GM20431 (cell line): ENCODE measurements at regions not wholly inside any gene's neighbourhood (a gene's known extent, or its start where the extent isn't known, plus 50 kb on each side); places are given as distances from the start of the nearest gene placed in this dataset.
"Not testable (repeated sequence)": the region's sequence is repeated elsewhere in the genome, so short reads cannot be mapped to it uniquely, and the experiment has no call there.

ENCODE experiments used
- in situ Hi-C: fragments of 300-500 bp; cut with MseI, MboI; formaldehyde crosslinking; loops from one replicate; pipeline ENCODE4 v1.15.0; 2020; ENCODE audit warnings: low sequenced_read_pairs; ENCODE audit not compliant: unreplicated experiment

GRCh38 chr6:10140824-10141223, 274.1 kb downstream of the TFAP2A start:
- in situ Hi-C loops: no loop called here

GRCh38 chr6:10140136-10140535, 274.7 kb downstream of the TFAP2A start:
- in situ Hi-C loops: no loop called here

DNA sequence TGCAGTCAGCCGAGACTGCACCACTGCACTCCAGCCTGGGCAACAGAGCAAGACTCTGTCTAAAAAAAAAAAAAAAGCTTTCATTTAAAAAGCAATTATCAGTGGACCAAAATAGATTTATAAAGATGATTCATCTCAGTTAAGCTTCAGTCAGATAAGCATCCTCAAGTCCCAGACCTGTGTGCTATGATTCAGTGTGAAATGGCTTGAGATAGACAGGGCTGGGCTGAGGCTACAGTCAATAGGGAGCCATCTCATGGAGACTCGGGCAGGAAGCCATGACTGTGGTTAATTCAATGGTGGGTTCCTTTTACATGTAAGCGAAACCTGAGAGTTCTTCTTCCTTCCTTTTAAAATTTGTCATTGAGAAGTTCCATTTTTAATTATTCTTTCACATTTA, 276.0 kb downstream of the TFAP2A start:
- in situ Hi-C loops: no loop called here

GRCh38 chr6:10136636-10137035, 278.2 kb downstream of the TFAP2A start:
- in situ Hi-C loops: no loop called here

GRCh38 chr6:10134185-10134584, 280.7 kb downstream of the TFAP2A start:
- in situ Hi-C loops: not testable (repeated sequence)

DNA sequence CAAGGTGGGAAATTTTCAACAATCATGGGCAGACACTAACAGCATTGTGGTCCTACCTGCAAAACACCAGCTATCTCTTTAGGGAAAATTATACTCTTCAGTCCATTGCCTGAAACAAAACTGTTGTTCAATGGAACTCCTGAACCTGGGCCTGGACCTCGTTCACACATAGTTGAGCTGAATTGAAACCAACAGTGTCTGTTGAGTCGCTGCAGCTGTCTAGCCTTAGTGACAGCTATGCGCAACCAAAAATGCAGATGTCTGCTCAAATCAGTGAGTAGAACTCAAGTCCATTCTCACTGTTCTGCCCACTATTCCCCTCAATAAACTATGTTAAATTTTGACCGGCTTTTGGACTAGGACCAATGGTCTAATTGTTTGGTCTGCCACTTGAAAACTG, 286.2 kb downstream of the TFAP2A start:
- in situ Hi-C loops: no loop called here

- in situ Hi-C loops: no loop called here
Measured at GRCh38 chr6:10122164-10122563, 292.7 kb downstream of the TFAP2A start.

DNA sequence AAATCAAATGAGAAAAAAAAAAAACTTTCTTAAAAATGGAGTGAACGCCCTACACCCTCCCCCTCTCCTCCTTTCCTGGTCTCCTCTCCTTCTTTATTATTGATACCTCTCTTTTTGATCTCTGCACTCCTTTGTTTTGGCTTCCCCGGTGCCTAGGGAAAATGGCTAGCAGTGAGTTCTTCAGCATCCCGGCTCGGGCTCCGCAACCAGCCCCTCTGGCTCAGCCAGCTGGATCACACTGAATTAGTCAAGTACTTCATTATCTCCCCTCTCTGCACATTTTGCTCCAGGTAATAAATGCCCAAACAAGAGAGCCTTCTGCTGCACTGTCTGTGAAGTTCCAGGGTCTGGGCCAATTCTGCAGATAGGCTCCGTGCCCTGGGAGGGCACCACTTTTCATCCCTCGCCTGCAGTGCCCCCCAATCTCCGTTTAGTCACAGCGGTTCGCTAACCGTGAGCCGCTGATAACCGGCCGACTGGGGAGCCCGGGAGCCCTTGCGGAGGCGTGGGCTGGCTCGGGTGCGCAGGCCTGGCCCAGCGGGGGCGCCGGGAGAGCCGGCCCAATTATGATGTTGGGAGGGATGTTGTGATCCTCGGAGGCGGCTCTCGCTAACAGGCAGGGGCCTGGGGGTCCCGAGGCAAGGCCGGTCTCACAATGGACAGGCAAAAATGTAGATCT, 301.9 kb downstream of the TFAP2A start:
- in situ Hi-C loops: no loop called here

DNA sequence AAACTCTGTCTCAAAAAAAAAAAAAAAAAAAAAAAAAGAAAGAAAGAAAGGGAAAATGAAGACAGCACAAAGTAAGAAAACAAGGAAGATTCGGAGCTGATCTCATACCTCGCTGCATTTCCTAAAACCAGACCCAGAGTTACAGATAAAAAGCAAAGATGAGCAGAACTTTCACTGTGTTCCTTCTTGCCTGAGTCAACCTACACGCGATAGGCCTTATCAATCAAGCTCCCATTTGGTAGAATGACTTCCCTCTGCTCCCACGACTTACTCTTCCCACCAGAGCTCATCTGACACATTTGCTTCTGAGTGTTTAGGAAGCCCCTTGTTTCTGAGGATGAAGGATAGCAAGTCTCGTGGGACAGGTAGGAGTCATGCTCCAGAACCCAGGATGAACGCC, 302.9 kb downstream of the TFAP2A start:
- in situ Hi-C loops: no loop called here

GRCh38 chr6:10101551-10102252, 313.2 kb downstream of the TFAP2A start:
- in situ Hi-C loops: no loop called here

DNA sequence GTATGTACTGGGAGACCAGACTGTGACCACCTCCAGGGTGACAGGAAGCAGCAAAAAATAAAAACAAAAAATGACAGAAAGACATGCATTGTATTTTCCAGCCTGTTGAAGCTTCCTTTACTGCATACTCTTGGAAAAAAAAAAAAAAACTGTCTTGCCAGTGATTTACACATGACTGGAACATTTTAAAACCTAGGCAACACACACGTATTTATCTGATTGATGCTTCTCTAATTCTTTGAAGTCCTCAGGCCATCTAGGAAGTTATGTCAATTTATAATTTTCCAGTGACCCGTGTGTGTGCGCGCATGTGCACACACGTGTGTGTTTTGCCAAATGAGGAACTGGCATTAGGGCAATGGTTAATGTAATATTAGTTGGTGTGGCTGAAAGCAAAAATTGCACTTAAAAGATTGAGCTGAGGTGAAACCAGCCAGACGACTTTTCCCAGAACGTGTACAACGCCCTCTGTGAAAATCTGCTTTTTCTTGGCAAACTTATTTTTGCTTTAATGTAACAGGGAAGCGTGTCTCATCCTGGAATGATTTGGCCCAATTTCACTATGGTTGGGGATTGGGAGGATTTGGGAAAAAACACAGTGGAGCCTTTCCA, 315.2 kb downstream of the TFAP2A start:
- in situ Hi-C loops: no loop called here

DNA sequence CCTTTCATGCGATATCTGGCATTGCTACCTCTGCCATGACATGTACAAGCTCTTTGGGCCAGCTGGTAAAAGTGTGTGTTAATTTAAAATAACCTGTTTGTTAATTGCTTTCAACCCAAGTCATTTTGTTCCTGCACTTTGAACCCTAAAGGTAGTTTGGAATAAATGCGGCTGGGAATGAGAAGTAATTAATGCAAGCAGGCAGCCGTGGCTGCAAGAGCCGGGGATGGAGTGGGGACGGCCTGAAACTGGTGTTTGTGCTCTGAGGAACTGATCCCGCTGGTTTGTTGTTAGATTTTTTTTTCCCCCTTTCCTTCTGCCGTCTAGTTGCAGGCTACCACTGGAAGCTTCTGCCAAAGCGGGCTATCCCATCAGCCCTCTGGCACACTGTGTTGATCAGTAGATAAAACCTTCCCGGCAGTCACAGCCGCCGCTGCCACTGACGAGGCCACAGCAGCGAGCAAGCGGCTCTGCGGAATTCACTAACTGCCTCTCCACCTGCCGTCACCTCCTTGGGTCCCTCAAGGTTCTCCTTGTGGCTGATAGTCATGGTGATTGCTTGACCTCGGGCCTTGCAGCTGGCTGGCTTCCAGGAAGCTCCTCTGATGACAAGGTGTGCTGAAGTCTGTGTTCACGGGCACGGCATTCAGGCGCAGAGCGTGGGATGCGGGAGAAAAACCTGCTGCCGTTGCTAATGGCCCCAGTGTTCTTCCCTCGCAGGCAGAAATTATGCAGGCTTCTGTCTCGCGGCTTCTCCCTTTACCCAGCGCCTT, 315.9 kb downstream of the TFAP2A start:
- in situ Hi-C loops: no loop called here

DNA sequence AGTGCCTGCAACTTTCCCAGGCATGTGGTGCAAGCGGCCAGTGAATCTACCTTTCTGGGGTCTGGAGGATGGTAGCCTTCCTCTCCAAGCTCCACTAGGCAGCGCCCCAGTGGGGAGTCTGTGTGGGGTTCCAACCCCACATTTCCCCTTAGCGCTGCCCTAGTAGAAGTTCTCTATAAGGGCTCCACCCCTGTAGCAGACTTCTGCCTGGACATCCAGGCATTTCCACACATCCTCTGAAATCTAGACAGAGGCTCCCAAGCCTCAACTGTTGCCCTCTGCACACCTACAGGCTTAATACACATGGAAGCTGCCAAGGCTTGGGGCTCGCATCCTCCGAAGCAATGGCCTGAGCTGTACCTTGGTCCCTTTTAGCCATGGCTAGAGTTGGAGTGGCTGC, 321.6 kb downstream of the TFAP2A start:
- in situ Hi-C loops: no loop called here

DNA sequence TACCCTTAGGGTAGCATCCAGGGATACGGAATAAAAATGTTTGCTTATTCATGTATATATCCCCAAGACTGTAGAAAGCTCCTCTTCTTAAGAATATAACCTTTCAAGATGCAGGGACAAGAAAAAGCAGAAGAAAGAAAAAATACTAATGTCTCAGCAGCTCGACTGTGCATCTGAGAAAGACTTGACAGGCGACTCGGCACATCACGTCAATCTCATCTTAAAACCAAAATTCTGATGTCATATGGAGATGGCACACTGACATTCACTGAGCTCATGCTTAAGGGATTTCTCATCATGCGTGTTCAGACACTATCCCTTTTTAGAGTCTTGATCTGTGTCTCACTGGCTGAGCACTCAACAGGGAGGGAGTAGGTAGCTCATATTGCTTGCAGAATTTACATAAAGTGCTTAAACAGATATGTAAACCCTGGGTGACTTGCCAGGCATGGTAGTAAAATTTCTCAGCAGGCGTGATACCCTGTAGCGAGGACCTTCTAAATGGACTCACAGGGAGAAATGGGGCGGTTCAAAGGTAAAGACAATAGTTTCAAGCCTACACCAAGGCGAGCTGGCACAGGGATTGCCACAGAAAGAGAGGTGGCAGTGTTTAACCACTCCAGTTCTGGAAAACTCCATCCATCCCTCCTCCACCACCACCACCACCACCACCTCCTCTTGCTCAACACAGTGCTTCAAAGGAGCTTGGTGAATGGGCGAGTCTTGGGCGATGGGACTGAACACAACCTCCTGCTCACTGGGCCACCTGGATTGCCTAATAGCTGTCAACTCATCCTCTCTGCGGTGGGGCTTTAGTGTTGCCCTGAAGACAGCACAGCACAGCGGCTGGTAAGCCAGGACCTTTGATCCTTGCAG, 330.5 kb downstream of the TFAP2A start:
- in situ Hi-C loops: no loop called here

DNA sequence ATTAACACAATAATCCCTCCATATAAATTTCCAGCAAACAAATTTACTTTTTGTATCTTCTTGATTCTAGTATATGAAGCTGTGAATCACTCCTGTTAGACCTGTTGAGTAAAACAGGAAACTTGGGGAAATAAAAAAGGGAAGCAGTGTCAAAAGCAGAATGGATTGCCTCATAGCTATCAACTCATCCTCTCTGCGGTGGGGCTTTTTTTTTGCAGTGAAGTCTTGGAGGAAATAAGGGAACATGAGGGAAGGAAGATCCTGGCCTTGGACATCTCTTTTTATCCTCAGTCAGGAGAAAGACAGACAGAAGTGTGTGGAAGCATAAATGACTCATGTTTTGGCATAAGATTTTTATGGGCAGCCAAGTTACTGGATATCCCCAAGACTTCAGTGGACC, 332.5 kb downstream of the TFAP2A start:
- in situ Hi-C loops: no loop called here

DNA sequence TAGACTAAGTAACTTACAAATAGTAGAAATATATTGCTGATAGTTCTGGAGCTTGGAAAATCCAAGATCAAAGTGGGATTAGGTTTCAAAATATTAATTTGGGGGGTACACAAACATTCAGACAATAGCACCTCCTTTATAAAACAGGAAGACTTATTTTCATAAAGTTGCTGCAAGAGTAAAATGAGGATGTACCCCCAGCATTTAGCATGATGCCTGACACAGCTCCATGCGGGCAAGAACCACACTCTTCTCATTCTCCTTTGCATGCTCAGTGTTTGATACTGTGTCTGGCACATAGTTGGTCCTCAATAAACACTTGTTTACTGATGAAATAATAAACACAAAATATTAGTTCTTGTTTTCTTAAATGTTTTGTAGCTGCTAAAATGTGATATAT, 332.9 kb downstream of the TFAP2A start:
- in situ Hi-C loops: no loop called here

GRCh38 chr6:10081075-10081474, 333.8 kb downstream of the TFAP2A start:
- in situ Hi-C loops: no loop called here

DNA sequence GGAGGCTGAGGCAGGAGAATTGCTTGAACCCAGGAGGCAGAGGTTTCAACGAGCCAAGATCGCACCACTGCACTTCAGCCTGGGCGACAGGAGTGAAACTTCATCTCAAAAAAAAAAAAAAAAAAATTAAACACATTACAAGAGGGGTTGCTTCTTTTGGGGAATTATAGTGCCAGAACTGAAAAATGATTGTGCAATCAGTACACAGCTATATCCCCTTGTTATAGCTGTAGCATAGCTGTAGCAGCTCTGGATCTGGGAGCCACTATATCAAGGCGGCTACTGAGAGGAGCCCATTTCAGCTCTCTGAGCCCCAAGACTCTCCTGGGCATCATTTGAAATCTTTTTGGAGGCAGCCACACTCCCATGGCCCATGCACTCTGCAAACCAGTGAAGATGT, 334.3 kb downstream of the TFAP2A start:
- in situ Hi-C loops: no loop called here

DNA sequence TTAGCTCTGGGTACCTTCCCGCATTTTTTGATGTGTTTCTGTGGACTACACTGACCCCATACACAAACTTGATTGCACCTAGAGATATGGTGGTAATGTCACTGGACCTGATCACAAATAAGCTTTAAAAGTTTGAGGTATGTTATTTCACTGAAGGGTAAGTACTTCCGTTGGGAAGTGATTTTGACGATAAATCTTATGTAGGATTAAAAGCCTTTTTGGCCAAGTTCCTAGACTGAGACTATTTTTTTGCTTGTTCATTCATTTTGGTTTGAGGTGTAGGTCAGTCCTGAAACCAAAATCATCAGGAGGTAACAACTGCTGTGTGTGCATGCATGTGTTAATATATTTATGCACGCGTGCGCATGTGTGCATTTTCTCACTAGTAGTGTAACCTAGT, 336.3 kb downstream of the TFAP2A start:
- in situ Hi-C loops: no loop called here

DNA sequence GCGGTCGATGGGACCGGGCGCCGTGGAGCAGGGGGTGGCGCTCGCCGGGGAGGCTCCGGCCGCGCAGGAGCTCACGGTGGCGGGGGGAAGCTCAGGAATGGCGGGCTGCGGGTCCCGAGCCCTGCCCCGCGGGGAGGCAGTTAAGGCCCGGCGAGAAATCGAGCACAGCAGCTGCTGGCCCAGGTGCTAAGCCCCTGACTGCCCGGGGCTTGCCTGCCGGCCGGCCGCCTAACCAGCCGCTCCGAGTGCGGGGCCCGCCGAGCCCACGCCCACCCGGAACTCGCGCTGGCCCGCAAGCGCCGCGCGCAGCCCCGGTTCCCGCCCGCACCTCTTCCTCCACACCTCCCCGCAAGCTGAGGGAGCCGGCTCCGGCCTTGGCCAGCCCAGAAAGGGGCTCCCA, 340.1 kb downstream of the TFAP2A start:
- in situ Hi-C loops: not testable (repeated sequence)
